ENCODE measurements at regions not wholly inside any gene's neighbourhood (a gene's known extent, or its start where the extent isn't known, plus 50 kb on each side); places are given as distances from the start of the nearest gene placed in this dataset.

DNA sequence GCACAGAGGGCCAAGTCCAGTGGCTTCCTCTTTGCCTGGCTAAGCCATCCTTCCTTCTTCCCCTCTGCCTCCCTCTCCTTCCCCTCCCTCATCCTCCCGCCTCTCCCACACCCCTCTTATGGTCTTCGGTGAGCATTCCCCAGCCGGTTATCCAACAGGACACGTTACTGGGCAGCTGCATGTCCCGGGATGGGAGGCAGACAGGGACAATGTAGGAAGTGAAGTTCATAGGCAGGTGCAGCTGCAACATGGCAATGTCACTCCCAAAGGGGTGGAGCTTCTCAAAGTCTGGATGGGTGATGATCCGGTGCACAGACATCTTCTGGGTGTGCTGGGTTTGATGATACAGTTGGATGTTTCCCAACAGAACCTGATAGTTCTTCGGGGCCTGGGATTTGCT lies 71.4 kb upstream of the SPTLC1 start:
- TF ChIP-seq, protein P1, sequence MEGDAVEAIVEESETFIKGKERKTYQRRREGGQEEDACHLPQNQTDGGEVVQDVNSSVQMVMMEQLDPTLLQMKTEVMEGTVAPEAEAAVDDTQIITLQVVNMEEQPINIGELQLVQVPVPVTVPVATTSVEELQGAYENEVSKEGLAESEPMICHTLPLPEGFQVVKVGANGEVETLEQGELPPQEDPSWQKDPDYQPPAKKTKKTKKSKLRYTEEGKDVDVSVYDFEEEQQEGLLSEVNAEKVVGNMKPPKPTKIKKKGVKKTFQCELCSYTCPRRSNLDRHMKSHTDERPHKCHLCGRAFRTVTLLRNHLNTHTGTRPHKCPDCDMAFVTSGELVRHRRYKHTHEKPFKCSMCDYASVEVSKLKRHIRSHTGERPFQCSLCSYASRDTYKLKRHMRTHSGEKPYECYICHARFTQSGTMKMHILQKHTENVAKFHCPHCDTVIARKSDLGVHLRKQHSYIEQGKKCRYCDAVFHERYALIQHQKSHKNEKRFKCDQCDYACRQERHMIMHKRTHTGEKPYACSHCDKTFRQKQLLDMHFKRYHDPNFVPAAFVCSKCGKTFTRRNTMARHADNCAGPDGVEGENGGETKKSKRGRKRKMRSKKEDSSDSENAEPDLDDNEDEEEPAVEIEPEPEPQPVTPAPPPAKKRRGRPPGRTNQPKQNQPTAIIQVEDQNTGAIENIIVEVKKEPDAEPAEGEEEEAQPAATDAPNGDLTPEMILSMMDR (IDR thresholded peaks at IDR 0.05) = no peak
- TF ChIP-seq POLR2AphosphoS5 (IDR thresholded peaks at IDR 0.05) = no peak
- TF ChIP-seq POLR2A (IDR thresholded peaks at IDR 0.05) = no peak
- TF ChIP-seq EP300 (IDR thresholded peaks at IDR 0.05; ENCODE audit: low read depth) = no peak
